HG03354 (cell line): ENCODE measurements at regions not wholly inside any gene's neighbourhood (a gene's known extent, or its start where the extent isn't known, plus 50 kb on each side); places are given as distances from the start of the nearest gene placed in this dataset.

Experiments used
- ATAC-seq: cut with Tn5 transposase; IDR thresholded peaks from one replicate; pipeline ENCODE4 v1.9.1; 2021; ENCODE audit warnings: mild to moderate bottlenecking; ENCODE audit not compliant: unreplicated experiment, poor library complexity, severe bottlenecking

- no peak for ATAC-seq
These were observed 596.1 kb downstream of the ZNF385D start for GRCh38 chr3:21154911-21155310.

DNA sequence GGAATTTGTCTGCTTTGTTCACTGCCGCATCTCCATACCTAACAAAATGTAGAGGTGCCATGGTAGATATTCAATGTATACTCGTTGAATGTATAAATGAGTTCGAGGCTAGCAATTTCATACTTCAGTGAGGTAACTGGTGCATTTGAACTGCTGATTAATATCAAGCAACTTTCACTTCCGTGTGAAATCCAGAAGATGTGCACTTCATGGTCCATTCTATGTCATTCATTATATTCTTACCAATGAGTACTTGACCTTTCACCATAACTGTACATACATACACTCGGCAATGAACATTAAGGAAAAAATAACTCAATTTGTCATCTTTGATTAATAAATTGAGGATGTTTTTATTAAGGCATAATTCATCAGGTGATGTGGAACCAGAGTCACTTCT, 598.5 kb downstream of the ZNF385D start:
- no peak for ATAC-seq

GRCh38 chr3:21142949-21143348, 608.1 kb downstream of the ZNF385D start:
- no peak for ATAC-seq

DNA sequence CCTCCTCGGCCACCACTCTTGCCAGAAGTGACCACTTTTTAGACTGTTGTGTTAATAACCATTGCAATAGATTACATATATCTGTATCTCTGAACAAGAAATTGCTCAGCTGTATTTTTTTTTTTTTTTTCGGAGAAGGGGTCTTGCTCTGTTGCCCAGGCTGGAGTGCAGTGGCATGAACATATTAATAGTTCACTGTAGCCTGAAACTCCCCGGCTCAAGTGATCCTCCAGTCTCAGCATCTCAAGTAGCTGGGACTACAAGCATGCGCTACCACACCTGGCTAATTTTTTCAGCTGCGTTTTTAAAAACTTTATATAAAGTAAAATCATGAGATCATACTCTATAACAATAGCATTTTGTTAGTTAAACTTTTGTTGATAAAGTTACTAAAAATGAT, 609.0 kb downstream of the ZNF385D start:
- ATAC-seq: no peak

- no peak for ATAC-seq
These were observed 610.2 kb downstream of the ZNF385D start for GRCh38 chr3:21140785-21141184.

DNA sequence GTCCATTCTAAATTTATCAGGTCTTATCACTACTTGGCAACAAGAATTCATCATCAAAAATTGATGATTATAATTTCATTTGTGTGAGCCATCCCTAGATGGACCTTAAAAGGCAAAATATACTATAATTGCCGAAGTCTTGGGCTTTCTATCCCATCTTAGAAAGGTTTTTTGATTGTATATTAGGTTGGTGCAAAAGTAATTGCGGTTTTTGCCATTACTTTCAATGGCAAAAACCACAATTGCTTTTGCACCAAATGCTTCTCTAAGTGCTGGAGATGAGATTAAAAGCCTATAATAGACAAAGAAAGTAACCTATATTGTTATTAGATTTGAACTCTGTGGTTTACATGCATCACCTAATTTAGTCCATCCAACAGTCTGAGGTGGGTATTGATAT, 612.9 kb downstream of the ZNF385D start:
- no peak for ATAC-seq

GRCh38 chr3:21132896-21133295, 618.1 kb downstream of the ZNF385D start:
- ATAC-seq: no peak

- no peak for ATAC-seq
These were observed 630.2 kb downstream of the ZNF385D start for GRCh38 chr3:21120826-21121225.

GRCh38 chr3:21117370-21117769, 633.6 kb downstream of the ZNF385D start:
- no peak for ATAC-seq

DNA sequence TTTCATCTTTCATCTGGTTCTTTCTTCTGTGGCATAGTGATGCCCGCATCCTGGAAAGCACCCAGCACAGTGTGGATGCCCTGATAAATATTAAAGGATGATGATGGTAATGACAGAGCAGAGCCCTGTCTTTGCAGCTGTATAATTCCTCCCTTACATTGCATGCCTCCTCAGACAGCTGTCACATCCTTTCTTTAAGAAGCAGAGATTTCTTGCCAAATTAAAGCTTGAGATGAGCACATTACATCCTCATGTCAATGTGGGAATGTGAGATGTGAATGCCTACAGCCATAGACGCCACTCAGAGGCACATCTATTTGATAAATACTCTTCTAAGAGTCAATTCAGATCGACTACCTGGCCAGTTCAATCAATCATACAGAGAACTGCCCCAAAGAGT, 642.0 kb downstream of the ZNF385D start:
- ATAC-seq: no peak

- no peak for ATAC-seq
These were observed 645.2 kb downstream of the ZNF385D start for GRCh38 chr3:21105784-21106183.

DNA sequence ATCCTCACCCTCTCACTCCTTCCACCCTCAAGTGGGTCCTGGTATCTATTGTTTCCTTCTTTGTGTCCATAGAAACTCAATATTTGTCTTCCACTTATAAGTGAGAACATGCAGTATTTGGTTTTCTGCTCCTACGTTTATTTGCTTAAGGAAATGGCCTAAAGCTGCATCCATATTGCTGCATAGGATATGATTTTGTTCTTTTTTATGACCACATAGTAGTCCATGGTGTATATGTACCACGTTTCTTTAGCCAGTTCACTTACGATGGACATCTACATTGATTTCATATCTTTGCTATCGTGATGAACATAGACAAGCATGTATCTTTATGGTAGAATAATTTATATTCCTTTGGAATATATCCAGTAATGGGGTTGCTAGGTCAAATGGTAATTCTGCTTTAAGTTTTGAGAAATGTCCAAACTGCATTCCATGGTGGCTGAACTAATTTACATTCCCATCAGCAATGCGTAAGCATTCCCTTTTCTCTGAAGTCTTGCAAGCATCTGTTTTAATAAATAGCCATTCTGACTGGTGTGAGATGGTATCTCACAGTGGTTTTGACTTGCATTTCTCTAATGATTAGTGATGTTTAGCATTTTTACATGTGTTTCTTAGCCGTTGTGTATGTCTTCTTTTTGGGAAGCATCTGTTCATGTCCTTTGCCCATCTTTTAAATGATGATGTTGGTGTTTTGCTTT, 650.2 kb downstream of the ZNF385D start:
- ATAC-seq: no peak

- ATAC-seq: no peak
These were observed 656.3 kb downstream of the ZNF385D start for GRCh38 chr3:21094686-21095085.

DNA sequence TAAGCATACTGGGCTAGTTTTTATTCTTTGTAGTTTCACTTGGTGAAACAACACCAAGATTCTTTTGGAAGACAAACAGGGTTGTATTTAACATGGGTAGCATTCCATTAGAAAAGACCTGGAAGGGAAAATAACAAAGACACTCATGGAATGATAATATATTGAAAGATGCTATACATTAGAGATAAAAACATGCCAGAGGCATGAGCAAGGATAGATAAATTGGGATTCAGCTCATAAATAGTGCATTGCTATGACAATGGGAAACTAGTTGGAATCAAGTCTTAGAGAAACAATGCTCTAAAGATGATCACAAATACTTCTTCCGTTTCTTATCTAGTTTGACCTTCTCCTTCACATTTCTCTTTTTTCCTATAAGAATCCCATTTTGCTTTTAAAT, 677.4 kb downstream of the ZNF385D start:
- ATAC-seq: no peak

GRCh38 chr3:21067031-21067813, 683.8 kb downstream of the ZNF385D start:
- no peak for ATAC-seq

DNA sequence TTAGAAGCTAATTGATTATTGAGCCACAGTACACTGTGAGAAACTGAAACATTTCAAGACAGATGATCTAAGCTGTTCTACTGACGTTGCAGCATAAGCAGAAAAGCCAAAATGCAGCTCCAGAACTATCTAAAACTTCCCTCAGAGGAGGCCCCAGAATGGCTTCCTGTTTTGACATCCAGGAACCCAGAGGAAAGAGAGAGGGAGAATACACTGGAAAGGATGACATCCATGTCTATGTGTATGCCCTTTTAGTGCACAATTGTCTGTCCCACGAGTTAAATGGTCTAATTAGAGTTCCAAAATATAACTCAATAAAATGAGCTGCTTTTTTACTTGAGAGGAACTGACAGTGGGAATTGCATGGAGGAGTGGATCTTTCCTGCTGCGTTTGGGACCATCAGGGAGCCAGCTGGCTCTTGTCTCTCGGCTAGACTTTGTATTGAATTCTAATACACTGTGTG, 688.1 kb downstream of the ZNF385D start:
- no peak for ATAC-seq

DNA sequence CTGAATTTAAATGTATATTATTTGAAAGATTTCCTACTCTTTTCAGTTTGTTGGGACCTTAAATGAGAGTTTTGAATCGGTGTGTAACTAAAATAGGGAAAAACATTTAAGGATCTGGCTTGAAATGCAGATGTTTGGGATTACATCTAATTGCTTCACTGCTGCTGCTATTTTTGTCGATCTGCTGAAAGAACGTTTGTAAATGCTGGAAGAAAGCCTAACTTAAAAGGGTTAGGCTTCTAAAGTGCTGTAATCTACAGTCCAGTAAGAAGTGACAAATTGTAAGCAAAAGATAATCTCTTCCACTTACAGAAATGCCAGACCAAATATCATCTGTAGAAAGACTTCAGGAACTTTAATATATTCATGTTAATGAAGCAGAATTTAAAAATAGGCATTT, 691.6 kb downstream of the ZNF385D start:
- ATAC-seq: no peak

DNA sequence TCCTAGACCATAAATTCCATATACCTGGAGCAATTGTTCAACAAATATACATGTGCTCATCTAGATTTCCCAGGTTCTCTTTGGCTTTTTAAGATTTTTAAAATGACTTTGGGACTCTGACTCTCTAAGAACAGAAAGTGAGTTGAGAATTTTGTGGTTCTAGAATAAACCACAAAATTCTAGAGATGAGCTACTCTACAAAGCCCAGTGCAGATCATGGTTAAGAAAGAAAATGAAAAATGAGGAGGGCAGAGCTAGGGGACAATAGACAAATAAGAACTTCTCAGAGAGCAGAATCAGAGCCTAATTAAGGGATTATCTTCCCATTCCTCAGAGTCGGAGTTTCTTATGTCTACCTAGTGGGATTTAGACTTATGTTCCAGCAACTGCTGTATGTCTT, 694.7 kb downstream of the ZNF385D start:
- ATAC-seq: no peak

GRCh38 chr3:21055015-21055414, 696.0 kb downstream of the ZNF385D start:
- no peak for ATAC-seq

- ATAC-seq: no peak
These were observed 696.9 kb downstream of the ZNF385D start for GRCh38 chr3:21054064-21054463.

DNA sequence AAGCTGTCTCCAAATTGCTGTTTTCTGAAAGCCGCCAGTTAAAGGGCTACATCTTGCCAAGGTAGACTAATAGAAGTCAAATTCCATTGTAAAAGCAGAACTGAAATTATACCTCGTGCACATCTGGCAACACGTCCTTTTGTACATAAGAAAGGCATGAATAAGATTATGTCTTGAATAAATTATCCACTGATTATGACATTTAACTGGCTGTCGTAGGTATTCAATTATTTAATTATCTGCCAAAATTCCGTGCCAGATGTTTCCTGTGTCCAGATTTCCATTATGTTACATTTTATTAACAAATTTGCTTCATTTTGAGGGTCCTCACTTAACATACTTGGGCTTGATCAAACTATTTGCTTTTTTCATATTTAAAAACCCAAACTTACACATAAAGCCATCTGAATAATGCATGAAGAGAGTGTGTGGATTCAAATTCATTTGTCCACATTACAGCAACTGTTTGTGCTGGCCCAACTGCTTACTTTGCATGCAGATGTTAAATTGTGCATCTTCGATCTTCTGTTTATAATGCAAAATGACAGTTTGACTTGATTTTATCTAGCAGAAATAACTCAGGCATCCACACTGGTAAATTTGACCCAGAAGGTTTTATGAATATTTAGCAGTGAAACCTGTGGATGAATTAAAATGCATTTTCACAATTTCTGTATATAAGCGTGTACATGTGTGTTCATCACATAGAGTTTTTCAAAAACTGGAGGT, 701.5 kb downstream of the ZNF385D start:
- ATAC-seq: no peak
